Mesendoderm (in vitro differentiated cells): ENCODE measurements at regions not wholly inside any gene's neighbourhood (a gene's known extent, or its start where the extent isn't known, plus 50 kb on each side); places are given as distances from the start of the nearest gene placed in this dataset.

ENCODE experiments used
- DNase-seq: peaks from one replicate; pipeline ENCODE4 v3.0.0; 2013
- H2AK5ac ChIP-seq: 2 replicates; pipeline ENCODE4 v1.6.1; 2013; ENCODE audit warnings: low read length, inconsistent platforms
- H2BK120ac ChIP-seq: 2 replicates; pipeline ENCODE4 v1.6.1; 2013; ENCODE audit warnings: low read depth, mild to moderate bottlenecking, low read length, moderate library complexity, mixed read lengths
- H2BK15ac ChIP-seq: replicated peaks from 2 replicates; pipeline ENCODE4 v1.6.1; 2013; ENCODE audit warnings: low read depth, mild to moderate bottlenecking, moderate library complexity
- H2BK5ac ChIP-seq: 2 replicates; pipeline ENCODE4 v1.6.1; 2013; ENCODE audit warnings: low read length, inconsistent platforms
- H3K18ac ChIP-seq: 2 replicates; pipeline ENCODE4 v1.6.1; 2013; ENCODE audit warnings: mild to moderate bottlenecking, low read length, mixed read lengths
- H3K23ac ChIP-seq: one replicate; pipeline ENCODE4 v1.6.1; 2013; ENCODE audit warnings: low read length
- H3K27ac ChIP-seq: 2 replicates; pipeline ENCODE4 v1.5.1; 2013; ENCODE audit warnings: low read depth, mild to moderate bottlenecking, inconsistent platforms, low read length, moderate library complexity
- H3K27me3 ChIP-seq: 2 replicates; pipeline ENCODE4 v1.6.1; 2013; ENCODE audit warnings: low read length, control low read depth, mild to moderate bottlenecking, inconsistent platforms; ENCODE audit not compliant: insufficient read depth, poor library complexity
- H3K36me3 ChIP-seq: 2 replicates; pipeline ENCODE4 v1.6.1; 2013; ENCODE audit warnings: low read length, inconsistent platforms; ENCODE audit not compliant: control insufficient read depth, insufficient read depth
- H3K4ac ChIP-seq: one replicate; pipeline ENCODE4 v1.6.1; 2013; ENCODE audit warnings: low read depth, mild to moderate bottlenecking, low read length, moderate library complexity
- H3K4me1 ChIP-seq: 2 replicates; pipeline ENCODE4 v1.6.1; 2013; ENCODE audit warnings: low read depth, low read length, inconsistent platforms; ENCODE audit not compliant: control insufficient read depth
- H3K4me2 ChIP-seq: 2 replicates; pipeline ENCODE4 v1.6.1; 2013; ENCODE audit warnings: low read length
- H3K4me3 ChIP-seq: 2 replicates; pipeline ENCODE4 v1.5.1; 2013; ENCODE audit warnings: mild to moderate bottlenecking, low read length
- H3K56ac ChIP-seq: one replicate; pipeline ENCODE4 v1.6.1; 2013; ENCODE audit warnings: low read length
- H3K79me1 ChIP-seq: 2 replicates; pipeline ENCODE4 v1.6.1; 2013; ENCODE audit warnings: low read length, inconsistent platforms
- H3K79me2 ChIP-seq: 2 replicates; pipeline ENCODE4 v1.6.1; 2013; ENCODE audit warnings: mild to moderate bottlenecking, low read length; ENCODE audit not compliant: control insufficient read depth, insufficient read depth
- H3K9ac ChIP-seq: 2 replicates; pipeline ENCODE4 v1.6.1; 2013; ENCODE audit warnings: low read length, inconsistent platforms
- H4K5ac ChIP-seq: one replicate; pipeline ENCODE4 v1.6.1; 2013; ENCODE audit warnings: low read length
- H4K8ac ChIP-seq: one replicate; pipeline ENCODE4 v1.6.1; 2013; ENCODE audit warnings: low read depth, mild to moderate bottlenecking, control low read depth, low read length, moderate library complexity
- WGBS: extraction: QIAGEN DNeasy Blood & Tissue Kit; methylation state at CpG from one replicate; pipeline ENCODE4 v1.1.7; 2013; ENCODE audit warnings: low lambda C conversion rate, missing lambda C conversion rate; ENCODE audit not compliant: insufficient coverage; ENCODE audit errors: extremely low coverage; 5-methylcytosine and 5-hydroxymethylcytosine counted together

DNA sequence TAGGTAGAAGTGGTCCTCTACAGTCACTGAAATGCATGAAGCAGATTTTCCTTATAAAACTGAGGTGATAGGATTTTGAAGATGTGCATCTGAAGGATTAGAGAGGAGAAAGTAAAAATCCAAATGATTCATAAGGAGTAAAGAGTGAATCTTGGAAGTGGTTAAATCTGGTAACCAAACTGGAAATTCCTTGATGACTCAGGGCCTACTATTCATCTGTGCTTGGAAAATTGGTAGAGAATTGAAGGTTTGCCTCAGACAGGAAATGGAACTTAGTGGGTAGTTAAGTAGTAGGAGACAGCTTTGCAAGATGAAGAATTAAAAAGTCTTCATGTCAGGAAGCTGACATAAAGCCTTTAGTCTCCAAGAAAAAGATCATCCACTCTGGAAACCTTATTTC is 368.9 kb upstream of the CTSO start:
- H3K9ac ChIP-seq, result no peak overlapping the region
- no peak overlapping the region for H3K4me3 ChIP-seq
- H3K79me1 ChIP-seq, result no peaks in the 10 kb centered on the region
- no peak overlapping the region for H4K8ac ChIP-seq
- no peak overlapping the region for H3K56ac ChIP-seq
- no peak overlapping the region for H3K18ac ChIP-seq
- peak; percentile 8 for DNase-seq
- no peak overlapping the region for H3K27ac ChIP-seq
- no peaks in the 10 kb centered on the region for H3K36me3 ChIP-seq
- H4K5ac ChIP-seq, result no peak overlapping the region
- no peak overlapping the region for H2BK120ac ChIP-seq
- no peaks in the 10 kb centered on the region for H3K27me3 ChIP-seq
- no peaks in the 10 kb centered on the region for H3K79me2 ChIP-seq
- H3K4ac ChIP-seq, result no peak overlapping the region
- peak overlapping the region; percentile 57 for H2BK15ac ChIP-seq
- H3K4me2 ChIP-seq, result no peak overlapping the region
- no peak overlapping the region for H2AK5ac ChIP-seq
- H2BK5ac ChIP-seq, result no peak overlapping the region
- no peak overlapping the region for H3K23ac ChIP-seq
- no peaks in the 10 kb centered on the region for H3K4me1 ChIP-seq

- no peak for DNase-seq
- Histone ChIP-seq H3K4me2 (no peak overlapping the region), H2BK120ac (no peak overlapping the region), H2AK5ac (no peak overlapping the region), H3K4ac (no peak overlapping the region), H3K4me3 (no peak overlapping the region), H4K8ac (no peak overlapping the region), H3K4me1 (no peaks in the 10 kb centered on the region), H4K5ac (no peak overlapping the region), H3K79me1 (no peaks in the 10 kb centered on the region), H3K36me3 (no peaks in the 10 kb centered on the region), H2BK15ac (no peak overlapping the region), H2BK5ac (no peak overlapping the region), H3K9ac (no peak overlapping the region), H3K27ac (no peak overlapping the region), H3K23ac (no peak overlapping the region), H3K27me3 (no peaks in the 10 kb centered on the region), H3K18ac (no peak overlapping the region), H3K56ac (no peak overlapping the region), H3K79me2 (no peaks in the 10 kb centered on the region)
- WGBS, result 100% methylated on average over 1 of the region's 2 CpGs
Observed at GRCh38 chr4:156321203-156321602, 367.5 kb upstream of the CTSO start.

DNA sequence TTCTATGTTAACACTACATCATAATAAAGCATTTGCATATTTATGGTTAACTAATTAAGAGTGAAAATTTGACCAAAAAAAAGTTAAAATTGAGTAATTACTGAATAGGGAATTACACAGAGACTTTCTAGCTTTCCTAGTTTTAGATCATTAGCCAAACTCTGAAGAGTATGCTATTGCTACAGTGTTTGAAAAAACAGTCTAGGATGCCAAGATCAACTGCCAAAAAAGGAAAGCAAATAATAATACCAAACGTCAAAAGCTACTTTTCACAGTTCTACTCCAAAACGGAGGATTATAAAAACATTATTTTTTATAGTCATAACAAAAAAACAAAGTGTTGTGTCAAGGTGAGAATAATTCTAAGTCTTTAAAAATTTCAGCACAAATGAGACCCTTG is 359.8 kb upstream of the CTSO start:
- H3K79me2 ChIP-seq, result no peaks in the 10 kb centered on the region
- no peak overlapping the region for H3K4ac ChIP-seq
- H3K4me1 ChIP-seq, result no peaks in the 10 kb centered on the region
- no peak overlapping the region for H3K18ac ChIP-seq
- WGBS, result no CpG with 5 or more reads among the region's 2 CpGs
- H3K27me3 ChIP-seq, result no peaks in the 10 kb centered on the region
- no peak overlapping the region for H3K27ac ChIP-seq
- no peak overlapping the region for H2BK120ac ChIP-seq
- no peaks in the 10 kb centered on the region for H3K79me1 ChIP-seq
- no peak overlapping the region for H3K56ac ChIP-seq
- no peak overlapping the region for H2AK5ac ChIP-seq
- H3K9ac ChIP-seq, result no peak overlapping the region
- no peak overlapping the region for H2BK15ac ChIP-seq
- H2BK5ac ChIP-seq, result no peak overlapping the region
- H3K36me3 ChIP-seq, result no peaks in the 10 kb centered on the region
- no peak for DNase-seq
- H3K4me2 ChIP-seq, result no peak overlapping the region
- no peak overlapping the region for H4K5ac ChIP-seq
- no peak overlapping the region for H3K23ac ChIP-seq
- no peak overlapping the region for H4K8ac ChIP-seq
- no peak overlapping the region for H3K4me3 ChIP-seq

DNA sequence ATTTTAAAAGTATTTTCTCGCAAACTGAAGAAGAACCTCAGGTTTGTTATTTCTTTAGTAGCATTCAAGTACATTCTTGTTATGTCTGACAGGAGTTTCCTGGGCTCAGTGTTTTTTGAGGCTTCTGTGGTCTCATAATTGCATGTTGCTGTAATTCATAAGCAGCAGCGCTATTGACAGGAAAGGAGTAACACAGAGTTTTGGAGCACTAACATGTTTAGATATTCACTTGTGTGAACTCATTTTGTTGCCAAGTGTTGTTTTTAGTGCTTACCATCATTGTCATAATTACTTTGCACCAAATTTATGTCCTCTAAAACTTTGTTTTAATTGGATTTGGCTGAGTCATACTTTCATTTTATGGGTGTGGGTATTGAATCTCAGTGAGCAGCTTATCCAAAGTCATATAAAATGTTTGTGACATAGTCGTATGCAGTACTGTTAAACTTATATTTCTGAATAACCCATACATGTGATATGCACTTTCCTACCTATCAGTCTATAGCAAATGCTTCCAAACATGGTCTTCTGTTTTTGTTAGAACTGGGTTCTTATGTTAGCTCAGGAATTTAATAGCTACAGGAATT is 358.7 kb upstream of the CTSO start:
- Histone ChIP-seq H3K56ac (no peak overlapping the region), H3K9ac (no peak overlapping the region), H4K5ac (no peak overlapping the region), H3K4me1 (no peaks in the 10 kb centered on the region), H3K18ac (no peak overlapping the region), H3K4me3 (no peak overlapping the region), H3K27ac (no peak overlapping the region), H3K4ac (no peak overlapping the region), H2BK5ac (no peak overlapping the region), H3K4me2 (no peak overlapping the region), H3K36me3 (no peaks in the 10 kb centered on the region), H3K27me3 (no peaks in the 10 kb centered on the region), H3K79me2 (no peaks in the 10 kb centered on the region), H4K8ac (no peak overlapping the region), H2BK120ac (no peak overlapping the region), H2AK5ac (no peak overlapping the region), H2BK15ac (no peak overlapping the region), H3K23ac (no peak overlapping the region), H3K79me1 (no peaks in the 10 kb centered on the region)
- no CpG with 5 or more reads among the region's 3 CpGs for WGBS
- DNase-seq, result no peak

- H3K9ac ChIP-seq, result no peak overlapping the region
- no peak overlapping the region for H3K4ac ChIP-seq
- no peaks in the 10 kb centered on the region for H3K79me2 ChIP-seq
- H3K36me3 ChIP-seq, result no peaks in the 10 kb centered on the region
- H4K8ac ChIP-seq, result no peak overlapping the region
- H3K56ac ChIP-seq, result no peak overlapping the region
- H4K5ac ChIP-seq, result no peak overlapping the region
- no peaks in the 10 kb centered on the region for H3K4me1 ChIP-seq
- no peak overlapping the region for H3K27ac ChIP-seq
- DNase-seq, result no peak
- no peak overlapping the region for H2BK15ac ChIP-seq
- H3K27me3 ChIP-seq, result no peaks in the 10 kb centered on the region
- H2AK5ac ChIP-seq, result no peak overlapping the region
- no peak overlapping the region for H2BK5ac ChIP-seq
- H3K23ac ChIP-seq, result no peak overlapping the region
- H2BK120ac ChIP-seq, result no peak overlapping the region
- no peak overlapping the region for H3K18ac ChIP-seq
- no peaks in the 10 kb centered on the region for H3K79me1 ChIP-seq
- no peak overlapping the region for H3K4me2 ChIP-seq
- no peak overlapping the region for H3K4me3 ChIP-seq
Observed at GRCh38 chr4:156309031-156309430, 355.4 kb upstream of the CTSO start.

GRCh38 chr4:156303708-156304107 is 350.0 kb upstream of the CTSO start:
- Histone ChIP-seq H3K79me2 (no peaks in the 10 kb centered on the region), H3K9ac (no peak overlapping the region), H2BK5ac (no peak overlapping the region), H3K79me1 (no peaks in the 10 kb centered on the region), H3K4ac (no peak overlapping the region), H3K4me3 (no peak overlapping the region), H3K23ac (no peak overlapping the region), H3K4me2 (no peak overlapping the region), H3K18ac (no peak overlapping the region), H3K4me1 (no peaks in the 10 kb centered on the region), H3K27ac (no peak overlapping the region), H4K8ac (no peak overlapping the region), H2BK15ac (no peak overlapping the region), H3K36me3 (no peaks in the 10 kb centered on the region), H4K5ac (no peak overlapping the region), H3K27me3 (no peaks in the 10 kb centered on the region), H2AK5ac (no peak overlapping the region), H3K56ac (no peak overlapping the region), H2BK120ac (no peak overlapping the region)
- no CpG with 5 or more reads among the region's 2 CpGs for WGBS
- DNase-seq, result no peak
